ENCODE measurements at regions not wholly inside any gene's neighbourhood (a gene's known extent, or its start where the extent isn't known, plus 50 kb on each side); places are given as distances from the start of the nearest gene placed in this dataset.

GRCh38 chr1:102262994-102263393 lies 266.3 kb upstream of the OLFM3 start:
- Histone ChIP-seq H3K4me3 (ENCODE audit: low read depth in 2 of 2, low read length in 2 of 2) (no peak overlapping the region), H3K27me3 (ENCODE audit: control insufficient read depth, insufficient read depth, low read length) (no peaks in the 10 kb centered on the region), H3K4me1 (ENCODE audit: control insufficient read depth, insufficient read depth, low read length) (no peaks in the 10 kb centered on the region), H3K27ac (ENCODE audit: low read length) (no peak overlapping the region), H3K9me3 (ENCODE audit: control insufficient read depth, insufficient read depth, low read depth, low read length) (no peaks in the 10 kb centered on the region), H3K36me3 (ENCODE audit: control insufficient read depth, insufficient read depth, low read length) (no peaks in the 10 kb centered on the region)
- DNase-seq (ENCODE audit: low read depth, low spot score) (no peak), ATAC-seq (no peak)
- POLR2A ChIA-PET, result no interaction called here
- CTCF ChIA-PET, result no interaction called here
- intact Hi-C loops (cut with micrococcal nuclease; ENCODE audit: unreplicated experiment) (no loop called here), in situ Hi-C loops (cut with HindIII; ENCODE audit: low pct_unique_long_range_greater_than_20kb, low sequenced_read_pairs) (no loop called here)
- no peak for TF ChIP-seq SIN3A (IDR thresholded peaks at IDR 0.05; ENCODE audit: borderline replicate concordance, insufficient read depth, low read depth, low read length)
- no peak for TF ChIP-seq REST (IDR thresholded peaks at IDR 0.05; ENCODE audit: insufficient read depth in 1 of 2, low read depth in 2 of 2, low read length in 1 of 2)
- TF ChIP-seq POLR2AphosphoS5 (IDR thresholded peaks at IDR 0.05; ENCODE audit: low read depth, low read length), result no peak
- no peak for TF ChIP-seq TCF7L2 (IDR thresholded peaks at IDR 0.05; ENCODE audit: low read depth, low read length)
- TF ChIP-seq CTCF (IDR thresholded peaks at IDR 0.05), result no peak
- no TSS peak for BruUV-seq (replicated peaks)

- BruUV-seq (replicated peaks), result no TSS peak
- TF ChIP-seq REST (IDR thresholded peaks at IDR 0.05; ENCODE audit: insufficient read depth in 1 of 2, low read depth in 2 of 2, low read length in 1 of 2), result no peak
- TF ChIP-seq SIN3A (IDR thresholded peaks at IDR 0.05; ENCODE audit: borderline replicate concordance, insufficient read depth, low read depth, low read length), result no peak
- no peak for TF ChIP-seq POLR2AphosphoS5 (IDR thresholded peaks at IDR 0.05; ENCODE audit: low read depth, low read length)
- no peak for TF ChIP-seq TCF7L2 (IDR thresholded peaks at IDR 0.05; ENCODE audit: low read depth, low read length)
- TF ChIP-seq CTCF (IDR thresholded peaks at IDR 0.05), result no peak
- ATAC-seq (no peak), DNase-seq (ENCODE audit: low read depth, low spot score) (no peak)
- no peaks in the 10 kb centered on the region for H3K4me1 ChIP-seq (ENCODE audit: control insufficient read depth, insufficient read depth, low read length)
- no peak overlapping the region for H3K27ac ChIP-seq (ENCODE audit: low read length)
- H3K9me3 ChIP-seq (ENCODE audit: control insufficient read depth, insufficient read depth, low read depth, low read length), result no peaks in the 10 kb centered on the region
- intact Hi-C loops (cut with micrococcal nuclease; ENCODE audit: unreplicated experiment) (no loop called here), in situ Hi-C loops (cut with HindIII; ENCODE audit: low pct_unique_long_range_greater_than_20kb, low sequenced_read_pairs) (no loop called here)
- CTCF ChIA-PET, result no interaction called here
- no peaks in the 10 kb centered on the region for H3K36me3 ChIP-seq (ENCODE audit: control insufficient read depth, insufficient read depth, low read length)
- H3K4me3 ChIP-seq (ENCODE audit: low read depth in 2 of 2, low read length in 2 of 2), result no peak overlapping the region
- no peaks in the 10 kb centered on the region for H3K27me3 ChIP-seq (ENCODE audit: control insufficient read depth, insufficient read depth, low read length)
- POLR2A ChIA-PET, result no interaction called here
These were observed 256.2 kb upstream of the OLFM3 start for GRCh38 chr1:102252731-102253505.

Measured in Panc1 (cell line).